B cell (primary cell): ENCODE measurements at regions not wholly inside any gene's neighbourhood (a gene's known extent, or its start where the extent isn't known, plus 50 kb on each side); places are given as distances from the start of the nearest gene placed in this dataset.

Source experiments
- ATAC-seq: fragments of 200-7000 bp; cut with Tn5 transposase; one replicate; pipeline ENCODE4 v1.10.0; 2021; ENCODE audit warnings: low read depth, mild to moderate bottlenecking, moderate number of reproducible peaks, moderate library complexity
- CTCF ChIA-PET: fragments of 350-600 bp; sonication (Branson Sonifier 250); formaldehyde crosslinking; loops from one replicate; lab custom pipeline; 2021; ENCODE audit warnings: antibody characterized with exemption, inconsistent platforms; lab: Charles Lee
- POLR2A ChIA-PET: fragments of 350-600 bp; sonication (Branson Sonifier 250); formaldehyde crosslinking; loops from one replicate; lab custom pipeline; 2021; ENCODE audit warnings: antibody characterized with exemption; lab: Charles Lee
- DNase-seq: peaks from one replicate; pipeline ENCODE4 v3.0.0; 2013
- H2AFZ ChIP-seq: 2 replicates; pipeline ENCODE4 v1.6.1; 2012; ENCODE audit warnings: mild to moderate bottlenecking, low read depth, low read length; ENCODE audit not compliant: insufficient read depth, poor library complexity, severe bottlenecking
- H3K27ac ChIP-seq, 2 donors: 1 replicate in 1 of 2; 2 replicates in 1 of 2; pipeline ENCODE4 v1.5.1; 2012 to 2013; ENCODE audit warnings: low read length in 2 of 2, mild to moderate bottlenecking in 2 of 2, moderate library complexity in 1 of 2
- H3K27me3 ChIP-seq, 4 experiments: fragments of 200-600 bp in 1 of 4; sonication (generic) in 1 of 4; replicated peaks in 1 of 4; 1 replicate in 2 of 4; 2 replicates in 2 of 4; pipeline versions ENCODE4 v1.6.1 to v1.7.0; 2013 to 2016; ENCODE audit warnings: low read length in 3 of 4, mild to moderate bottlenecking in 2 of 4, mixed read lengths in 1 of 4, moderate library complexity in 1 of 4; ENCODE audit not compliant: insufficient read depth in 4 of 4, control insufficient read depth in 3 of 4; ENCODE audit errors: control extremely low read depth in 1 of 4
- H3K36me3 ChIP-seq, 2 experiments: replicated peaks in 1 of 2; 1 replicate in 1 of 2; 2 replicates in 1 of 2; pipeline versions ENCODE4 v1.6.1 to v1.7.1; 2013; ENCODE audit warnings: low read length in 1 of 2; ENCODE audit not compliant: insufficient read depth in 2 of 2, control insufficient read depth in 1 of 2; ENCODE audit errors: control extremely low read depth in 1 of 2, extremely low read depth in 1 of 2
- H3K4me1 ChIP-seq, 2 donors: fragments of 200-600 bp in 1 of 2; sonication (generic) in 1 of 2; 1 replicate in 1 of 2; 2 replicates in 1 of 2; pipeline versions ENCODE4 v1.5.1 to v1.6.1; 2013 to 2017; ENCODE audit warnings: low read length in 2 of 2; ENCODE audit not compliant: control insufficient read depth in 2 of 2, insufficient read depth in 2 of 2
- H3K4me2 ChIP-seq: replicated peaks from 2 replicates; pipeline ENCODE3; 2012; ENCODE audit warnings: mild to moderate bottlenecking, low read depth, low read length; ENCODE audit not compliant: poor library complexity, severe bottlenecking
- H3K4me3 ChIP-seq, 5 experiments: fragments of 200-600 bp in 1 of 5; sonication (generic) in 1 of 5; 1 replicate in 3 of 5; 2 replicates in 2 of 5; pipeline versions ENCODE4 v1.5.1 to v1.7.0; 2011 to 2016; ENCODE audit warnings: low read length in 4 of 5, mild to moderate bottlenecking in 4 of 5, low read depth in 2 of 5, control low read depth in 1 of 5, moderate library complexity in 1 of 5; ENCODE audit not compliant: insufficient read depth in 1 of 5; ENCODE audit errors: control extremely low read depth in 1 of 5, extremely low read depth in 1 of 5
- H3K79me2 ChIP-seq: fragments of 200-600 bp; sonication (generic); one replicate; pipeline ENCODE4 v1.6.0; 2016; ENCODE audit warnings: low read length; ENCODE audit not compliant: control insufficient read depth, insufficient read depth
- H3K9ac ChIP-seq: fragments of 200-600 bp; sonication (generic); 2 replicates; pipeline ENCODE4 v1.6.1; 2017; ENCODE audit warnings: mild to moderate bottlenecking, low read length, moderate library complexity
- H3K9me3 ChIP-seq, 3 donors: one replicate each; pipeline versions ENCODE4 v1.6.1 to v1.7.1; 2013; ENCODE audit warnings: low read length in 2 of 3; ENCODE audit not compliant: control insufficient read depth in 2 of 3, insufficient read depth in 1 of 3; ENCODE audit errors: control extremely low read depth in 1 of 3
- H4K20me1 ChIP-seq: 2 replicates; pipeline ENCODE4 v1.6.0; 2012; ENCODE audit warnings: mild to moderate bottlenecking, low read length; ENCODE audit not compliant: insufficient read depth, control insufficient read depth, poor library complexity, severe bottlenecking
- H3K27ac Mint-ChIP-seq: one replicate; pipeline ENCODE4 v1.8.0; 2021; ENCODE audit warnings: mixed read lengths
- H3K27me3 Mint-ChIP-seq: one replicate; pipeline ENCODE4 v1.8.0; 2021; ENCODE audit warnings: mixed read lengths
- H3K4me1 Mint-ChIP-seq: one replicate; pipeline ENCODE4 v1.8.0; 2021; ENCODE audit warnings: mixed read lengths
- H3K4me3 Mint-ChIP-seq: one replicate; pipeline ENCODE4 v1.8.0; 2021; ENCODE audit warnings: mixed read lengths
- H3K9me3 Mint-ChIP-seq: one replicate; pipeline ENCODE4 v1.8.0; 2022; ENCODE audit warnings: mixed read lengths; ENCODE audit not compliant: insufficient read depth
- CTCF ChIP-seq: fragments of 200-600 bp; IDR thresholded peaks from one replicate; pipeline ENCODE4 v1.8.0; 2022; ENCODE audit warnings: antibody characterized with exemption, mild to moderate bottlenecking
- EZH2 ChIP-seq: IDR thresholded peaks from 2 replicates; pipeline ENCODE4 v1.6.1; 2012; ENCODE audit warnings: borderline replicate concordance, low read depth, mild to moderate bottlenecking, moderate library complexity, low read length; ENCODE audit not compliant: insufficient read depth, poor library complexity, severe bottlenecking
- WGBS: methylation state at CpG from one replicate; pipeline ENCODE4 v1.1.5; 2013; ENCODE audit warnings: missing lambda C conversion rate; ENCODE audit not compliant: insufficient coverage; 5-methylcytosine and 5-hydroxymethylcytosine counted together
- intact Hi-C: fragments of 100-400 bp; cut with micrococcal nuclease; formaldehyde crosslinking; loops from one replicate; pipeline ENCODE4 v1.10.0; 2022

- Histone ChIP-seq H3K9ac (no peak overlapping the region), H3K9me3 (no peaks in the 10 kb centered on the region), H4K20me1 (no peaks in the 10 kb centered on the region), H3K79me2 (no peaks in the 10 kb centered on the region), H3K27me3 (no peaks in the 10 kb centered on the region), H3K4me1 (no peaks in the 10 kb centered on the region), H3K36me3 (no peaks in the 10 kb centered on the region), H2AFZ (no peak overlapping the region), H3K4me3 (no peak overlapping the region), H3K4me2 (no peak overlapping the region), H3K27ac (no peak overlapping the region)
- Mint-ChIP-seq H3K27ac (no peak overlapping the region), H3K27me3 (no peaks in the 10 kb centered on the region), H3K4me1 (no peaks in the 10 kb centered on the region), H3K4me3 (no peak overlapping the region), H3K9me3 (no peaks in the 10 kb centered on the region)
- TF ChIP-seq EZH2 (no peak), CTCF (no peak)
- WGBS, result 100% methylated on average over 2 of the region's 4 CpGs
- intact Hi-C loops, result no loop called here
- DNase-seq (no peak), ATAC-seq (no peak)
- ChIA-PET POLR2A (no interaction called here), CTCF (no interaction called here)
Measured at GRCh38 chr3:148455098-148455497, 242.6 kb upstream of the AGTR1 start.

GRCh38 chr3:148457886-148458285, 239.8 kb upstream of the AGTR1 start:
- no peak overlapping the region for H3K27ac Mint-ChIP-seq
- no peaks in the 10 kb centered on the region for H3K27me3 ChIP-seq
- no peaks in the 10 kb centered on the region for H3K4me1 ChIP-seq
- ChIA-PET POLR2A (no interaction called here), CTCF (no interaction called here)
- TF ChIP-seq CTCF (no peak), EZH2 (no peak)
- no peak overlapping the region for H3K4me3 Mint-ChIP-seq
- H3K27me3 Mint-ChIP-seq, result no peaks in the 10 kb centered on the region
- no peak overlapping the region for H3K4me3 ChIP-seq
- no peaks in the 10 kb centered on the region for H3K4me1 Mint-ChIP-seq
- intact Hi-C loops, result no loop called here
- H3K9me3 ChIP-seq, result no peaks in the 10 kb centered on the region
- no peaks in the 10 kb centered on the region for H4K20me1 ChIP-seq
- H3K9ac ChIP-seq, result no peak overlapping the region
- no peak overlapping the region for H3K27ac ChIP-seq
- DNase-seq, result no peak
- no peak for ATAC-seq
- no peaks in the 10 kb centered on the region for H3K79me2 ChIP-seq
- no peaks in the 10 kb centered on the region for H3K36me3 ChIP-seq
- WGBS, result no CpG with 5 or more reads among the region's 1 CpG
- H2AFZ ChIP-seq, result no peak overlapping the region
- H3K9me3 Mint-ChIP-seq, result no peaks in the 10 kb centered on the region
- no peak overlapping the region for H3K4me2 ChIP-seq
